Common myeloid progenitor, CD34-positive (primary cell): ENCODE measurements at regions not wholly inside any gene's neighbourhood (a gene's known extent, or its start where the extent isn't known, plus 50 kb on each side); places are given as distances from the start of the nearest gene placed in this dataset.

Source experiments
- CTCF ChIA-PET: fragments of 350-600 bp; sonication (Branson Sonifier 250); formaldehyde crosslinking; loops from one replicate; lab custom pipeline; 2021; ENCODE audit warnings: antibody characterized with exemption; lab: Charles Lee
- POLR2A ChIA-PET: fragments of 350-600 bp; sonication (Branson Sonifier 250); formaldehyde crosslinking; loops from one replicate; lab custom pipeline; 2021; ENCODE audit warnings: antibody characterized with exemption; lab: Charles Lee
- DNase-seq, 3 donors: peaks; one replicate each; pipeline versions ENCODE4 v3.0.0 to v3.0.0-alpha.2; 2013
- H3K27ac ChIP-seq, 2 experiments: 1 replicate in 1 of 2; 2 replicates in 1 of 2; pipeline ENCODE4 v1.7.0; 2013; ENCODE audit warnings: inconsistent platforms in 2 of 2, low read length in 2 of 2, mild to moderate bottlenecking in 2 of 2, low read depth in 1 of 2, moderate library complexity in 1 of 2; ENCODE audit not compliant: severe bottlenecking in 2 of 2, insufficient read depth in 1 of 2, poor library complexity in 1 of 2
- H3K27me3 ChIP-seq, 5 experiments: replicated peaks in 2 of 5; 1 replicate in 3 of 5; 2 replicates in 2 of 5; pipeline versions ENCODE4 v1.6.1 to v1.7.0; 2013; ENCODE audit warnings: low read length in 4 of 5, mild to moderate bottlenecking in 2 of 5, moderate library complexity in 2 of 5, inconsistent platforms in 1 of 5; ENCODE audit not compliant: insufficient read depth in 5 of 5, control insufficient read depth in 4 of 5
- H3K36me3 ChIP-seq, 4 experiments: 1 replicate in 2 of 4; 2 replicates in 2 of 4; pipeline versions ENCODE4 v1.6.1 to v1.7.0; 2013; ENCODE audit warnings: low read length in 3 of 4, control low read depth in 1 of 4, mild to moderate bottlenecking in 1 of 4; ENCODE audit not compliant: control insufficient read depth in 4 of 4, insufficient read depth in 4 of 4
- H3K4me1 ChIP-seq, 4 experiments: 1 replicate in 3 of 4; 2 replicates in 1 of 4; pipeline versions ENCODE4 v1.6.1 to v1.7.1; 2013; ENCODE audit warnings: low read length in 3 of 4, mild to moderate bottlenecking in 3 of 4, control low read depth in 1 of 4, inconsistent platforms in 1 of 4, moderate library complexity in 1 of 4; ENCODE audit not compliant: control insufficient read depth in 4 of 4, insufficient read depth in 4 of 4; ENCODE audit errors: control extremely low read depth in 1 of 4
- H3K4me3 ChIP-seq, 7 experiments: 1 replicate in 4 of 7; 2 replicates in 3 of 7; pipeline versions ENCODE4 v1.5.1 to v1.7.0; 2013; ENCODE audit warnings: mild to moderate bottlenecking in 7 of 7, low read length in 6 of 7, moderate library complexity in 6 of 7, inconsistent platforms in 2 of 7, low read depth in 2 of 7, control low read depth in 1 of 7; ENCODE audit not compliant: insufficient read depth in 4 of 7, control insufficient read depth in 1 of 7; ENCODE audit errors: extremely low read depth in 1 of 7
- H3K9me3 ChIP-seq, 5 experiments: 1 replicate in 4 of 5; 2 replicates in 1 of 5; pipeline versions ENCODE4 v1.6.1 to v1.7.1; 2013; ENCODE audit warnings: low read length in 4 of 5, mild to moderate bottlenecking in 2 of 5, inconsistent platforms in 1 of 5, low read depth in 1 of 5, moderate library complexity in 1 of 5; ENCODE audit not compliant: control insufficient read depth in 4 of 5, insufficient read depth in 2 of 5; ENCODE audit errors: control extremely low read depth in 1 of 5
- WGBS: methylation state at CpG from one replicate; pipeline ENCODE4 v1.1.5; 2013; ENCODE audit not compliant: insufficient coverage; 5-methylcytosine and 5-hydroxymethylcytosine counted together

DNA sequence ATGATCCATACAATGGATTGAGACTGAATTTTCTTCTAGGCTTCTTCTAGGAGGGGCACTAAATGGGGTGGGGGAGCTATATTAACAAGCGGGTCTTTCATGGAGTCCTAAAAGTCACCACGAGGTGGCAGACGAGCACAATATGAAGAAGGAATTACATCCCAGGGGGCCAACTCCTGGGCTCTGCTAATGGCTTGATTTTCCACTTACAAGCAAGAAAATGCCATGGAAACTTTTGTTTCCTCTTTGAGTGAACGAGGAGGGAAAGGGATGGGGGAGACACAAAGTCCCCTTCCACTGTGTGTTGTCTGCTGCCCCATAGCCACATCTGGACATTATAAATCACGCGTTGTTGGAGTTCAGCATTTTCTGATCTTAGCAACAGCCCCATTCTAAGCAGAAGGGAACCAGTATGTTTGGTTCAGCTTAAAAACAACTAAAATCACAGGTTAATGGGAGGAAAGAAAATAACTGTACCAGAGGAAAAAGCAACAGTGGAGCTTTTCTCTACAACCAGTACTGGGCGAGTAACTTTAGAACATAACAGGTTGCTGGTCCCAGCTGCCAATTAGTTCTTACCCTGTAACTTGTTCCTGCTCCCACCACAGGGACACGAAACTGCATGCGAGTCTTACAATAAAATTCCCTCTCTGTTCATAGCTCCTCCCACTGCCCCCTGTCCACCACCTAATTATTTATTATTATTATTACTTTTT lies 285.0 kb upstream of the PARD3B start:
- peaks cover 0 to 20% (median 13%) of the 10 kb centered on the region in 4 experiments for H3K4me1 ChIP-seq
- POLR2A ChIA-PET: no interaction called here
- peaks cover 0 to 4% (median 0%) of the 10 kb centered on the region in 5 experiments for H3K27me3 ChIP-seq
- H3K9me3 ChIP-seq: no peaks in the 10 kb centered on the region
- no peak overlapping the region for H3K27ac ChIP-seq
- CTCF ChIA-PET: interaction anchor here (0.5 to 3.5 kb wide), 17 partner anchors 10 to 1665 kb away, joined by 3 to 14 read pairs (median 4); no protein-coding TSS in a partner anchor
- no peak overlapping the region for H3K4me3 ChIP-seq
- 39% methylated on average over 7 of the region's 9 CpGs for WGBS
- peak; percentile 71 to 80 (median 73) for DNase-seq
- no peaks in the 10 kb centered on the region for H3K36me3 ChIP-seq

DNA sequence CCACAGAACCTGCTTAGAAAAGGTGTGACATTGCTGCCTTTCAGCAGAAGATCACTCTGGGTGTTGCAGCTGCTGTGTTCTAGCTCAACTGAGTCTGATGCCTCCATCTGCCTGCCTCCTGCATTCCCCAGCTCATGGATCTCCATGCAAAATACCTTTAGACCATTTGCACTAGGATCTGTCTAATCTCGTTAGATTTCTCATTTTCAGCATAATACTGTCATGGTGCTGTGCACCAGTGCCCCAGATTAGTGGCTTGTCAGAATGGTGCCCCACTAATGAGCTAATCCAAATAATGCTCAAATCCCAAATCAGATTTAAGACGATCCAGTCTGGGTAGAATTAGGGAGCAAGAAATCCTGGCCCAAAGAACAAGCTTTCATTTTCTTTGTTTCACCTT lies 284.4 kb upstream of the PARD3B start:
- H3K27ac ChIP-seq: no peak overlapping the region
- no peaks in the 10 kb centered on the region for H3K9me3 ChIP-seq
- H3K4me3 ChIP-seq: no peak overlapping the region
- peaks cover 0 to 17% (median 13%) of the 10 kb centered on the region in 4 experiments for H3K4me1 ChIP-seq
- no peaks in the 10 kb centered on the region for H3K36me3 ChIP-seq
- POLR2A ChIA-PET: no interaction called here
- WGBS: 90% methylated on average over 2 of the region's 2 CpGs
- DNase-seq: no peak
- CTCF ChIA-PET: interaction anchor here (0.5 to 3.5 kb wide), 14 partner anchors 9 to 1665 kb away, joined by 3 to 14 read pairs (median 6); no protein-coding TSS in a partner anchor
- H3K27me3 ChIP-seq: peaks cover 0 to 4% (median 0%) of the 10 kb centered on the region in 5 experiments

DNA sequence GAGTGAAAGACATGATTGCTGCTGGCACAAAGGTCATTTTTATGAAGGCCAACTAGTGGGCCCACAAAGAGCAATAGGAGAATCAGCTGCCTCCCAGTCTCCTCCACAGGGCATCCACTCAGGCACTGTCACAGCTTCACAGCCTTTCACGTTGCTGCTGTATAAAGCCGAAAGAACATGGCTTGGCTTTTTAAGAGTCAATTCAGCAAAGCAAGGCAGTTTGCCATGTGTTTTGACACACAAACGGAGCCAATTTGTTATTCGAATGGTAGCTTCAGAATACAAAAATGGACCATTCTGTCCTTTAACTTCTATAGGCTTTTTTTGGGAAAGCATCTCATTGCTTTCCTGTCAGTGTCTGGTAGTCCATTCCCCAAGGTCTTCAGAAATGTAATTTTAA lies 283.4 kb upstream of the PARD3B start:
- POLR2A ChIA-PET: no interaction called here
- 100% methylated on average over 4 of the region's 4 CpGs for WGBS

DNA sequence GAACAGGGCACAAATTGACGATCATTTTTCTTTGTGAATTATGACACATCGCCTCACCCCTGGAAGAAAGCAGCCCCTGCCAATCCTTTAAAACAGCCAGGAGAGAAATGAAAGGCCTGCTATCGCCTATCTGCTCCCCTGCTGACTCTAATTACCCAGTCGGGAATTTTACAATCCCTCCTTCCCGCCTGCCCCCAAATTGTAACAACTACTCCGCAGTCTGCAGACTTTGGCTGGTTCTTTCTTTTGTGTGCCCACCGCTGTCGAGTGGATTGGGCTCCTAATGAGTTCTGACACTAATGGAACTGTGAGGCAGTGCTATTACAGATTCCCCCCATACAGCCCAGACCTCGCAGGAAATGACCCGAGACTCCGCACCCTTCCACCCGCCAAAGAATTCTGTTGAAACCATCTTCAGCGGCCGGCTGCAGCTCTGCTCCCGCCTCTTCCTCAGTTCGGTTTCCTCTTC lies 281.2 kb upstream of the PARD3B start:
- Histone ChIP-seq H3K4me3 (no peak overlapping the region), H3K27me3 (peaks cover 0 to 4% (median 3%) of the 10 kb centered on the region in 5 experiments), H3K36me3 (no peaks in the 10 kb centered on the region), H3K27ac (no peak overlapping the region), H3K9me3 (no peaks in the 10 kb centered on the region), H3K4me1 (peaks cover 0 to 4% (median 2%) of the 10 kb centered on the region in 4 experiments)
- CTCF ChIA-PET: interaction anchor here (1.6 kb wide), 1 partner anchor 13 kb away, joined by 3 read pairs; no protein-coding TSS in a partner anchor
- 66% methylated on average over 13 of the region's 16 CpGs for WGBS
- DNase-seq: no peak
- POLR2A ChIA-PET: no interaction called here

More for the DNA sequence above, 283.4 kb upstream of the PARD3B start:
- peaks cover 0 to 11% (median 9%) of the 10 kb centered on the region in 4 experiments for H3K4me1 ChIP-seq
- H3K27ac ChIP-seq: no peak overlapping the region
- H3K4me3 ChIP-seq: no peak overlapping the region
- CTCF ChIA-PET: interaction anchor here (0.7 to 3.5 kb wide), 11 partner anchors 8 to 1685 kb away, joined by 3 to 14 read pairs (median 6); no protein-coding TSS in a partner anchor
- no peaks in the 10 kb centered on the region for H3K36me3 ChIP-seq
- H3K27me3 ChIP-seq: peaks cover 0 to 4% (median 0%) of the 10 kb centered on the region in 5 experiments
- DNase-seq: no peak
- H3K9me3 ChIP-seq: no peaks in the 10 kb centered on the region

DNA sequence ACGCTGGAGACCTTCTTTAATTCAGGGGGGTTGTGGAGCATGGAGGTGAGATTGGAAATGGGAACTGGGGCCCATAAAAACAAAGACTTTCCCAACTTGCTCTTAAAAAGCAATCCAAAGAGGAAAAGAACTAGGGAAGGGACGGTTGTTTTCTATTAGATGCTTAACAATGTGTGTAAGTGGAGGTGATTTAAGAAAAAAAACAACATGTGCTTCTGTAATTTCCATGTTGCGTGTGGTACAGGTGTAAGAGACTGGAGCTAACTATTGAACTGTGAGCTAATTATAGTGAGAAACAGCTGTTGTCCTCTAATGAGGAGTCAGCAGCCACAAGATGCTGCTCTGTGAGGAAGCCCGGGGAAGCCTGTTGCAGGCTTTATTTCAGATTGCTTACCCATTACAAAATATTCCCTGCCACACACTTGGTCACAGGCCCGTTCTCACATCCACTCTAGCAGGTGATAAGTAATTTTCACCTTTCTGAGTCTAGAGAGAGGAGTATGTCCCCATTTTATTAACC lies 280.6 kb upstream of the PARD3B start:
- WGBS: 75% methylated on average over 4 of the region's 5 CpGs
- DNase-seq: no peak
- ChIA-PET POLR2A (no interaction called here), CTCF (interaction anchor here (1.6 kb wide), 1 partner anchor 14 kb away, joined by 3 read pairs; no protein-coding TSS in a partner anchor)
- Histone ChIP-seq H3K4me3 (no peak overlapping the region), H3K27ac (no peak overlapping the region), H3K9me3 (peaks cover 0 to 3% (median 0%) of the 10 kb centered on the region in 5 experiments), H3K4me1 (peaks cover 0 to 4% (median 2%) of the 10 kb centered on the region in 4 experiments), H3K36me3 (no peaks in the 10 kb centered on the region), H3K27me3 (peaks cover 0 to 4% (median 3%) of the 10 kb centered on the region in 5 experiments)

DNA sequence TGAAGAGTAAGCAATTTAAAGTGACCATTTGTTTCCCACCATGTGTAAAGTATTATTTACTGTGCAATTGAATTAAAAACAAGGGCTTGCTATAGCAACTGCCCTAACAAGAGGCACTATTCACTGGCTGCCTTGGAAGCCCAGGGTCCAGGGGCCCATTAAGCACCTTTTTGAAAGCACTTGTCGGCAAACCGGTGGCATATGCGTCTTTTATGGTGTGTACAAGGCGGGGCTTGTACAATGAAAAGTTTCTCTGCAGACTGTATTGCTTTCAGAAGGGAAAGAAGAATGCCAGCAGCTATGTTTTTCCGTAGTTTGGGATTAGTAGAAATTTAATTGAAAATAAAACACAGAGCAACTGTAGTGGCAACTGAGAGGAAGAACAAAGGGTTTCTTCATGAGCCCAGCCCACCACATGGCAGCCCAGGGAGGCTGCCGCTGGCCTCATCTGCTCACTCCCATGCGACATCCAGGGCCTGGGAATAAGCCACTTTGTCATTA lies 279.5 kb upstream of the PARD3B start:
- Histone ChIP-seq H3K36me3 (no peaks in the 10 kb centered on the region), H3K9me3 (peaks cover 0 to 9% (median 0%) of the 10 kb centered on the region in 5 experiments), H3K27me3 (peaks cover 0 to 4% (median 3%) of the 10 kb centered on the region in 5 experiments), H3K4me1 (peaks cover 0 to 4% (median 2%) of the 10 kb centered on the region in 4 experiments), H3K4me3 (no peak overlapping the region), H3K27ac (no peak overlapping the region)
- POLR2A ChIA-PET: no interaction called here
- WGBS: 96% methylated on average over 7 of the region's 7 CpGs
- CTCF ChIA-PET: no interaction called here
- no peak for DNase-seq
